Cardiac fibroblast (primary cell): ENCODE measurements at regions not wholly inside any gene's neighbourhood (a gene's known extent, or its start where the extent isn't known, plus 50 kb on each side); places are given as distances from the start of the nearest gene placed in this dataset.
A peak's percentile ranks its signal among the peaks of the same experiment; 100 is the strongest.

Experiments used
- DNase-seq, 2 donors: peaks; one replicate each; pipeline versions ENCODE4 v3.0.0 to v3.0.0-alpha.2; 2010; ENCODE audit warnings: low read depth in 2 of 2
- H3K4me3 ChIP-seq, 2 donors: replicated peaks in 1 of 2; 1 replicate in 1 of 2; 2 replicates in 1 of 2; pipeline ENCODE4 v1.5.1; 2011; ENCODE audit warnings: low read depth in 2 of 2, low read length in 2 of 2, mild to moderate bottlenecking in 2 of 2, moderate library complexity in 1 of 2
- TF ChIP-seq, protein P1 (sequence below): IDR thresholded peaks from one replicate; pipeline ENCODE4 v1.5.1; 2011; ENCODE audit warnings: low read depth, mild to moderate bottlenecking, low read length, inconsistent platforms

DNA sequence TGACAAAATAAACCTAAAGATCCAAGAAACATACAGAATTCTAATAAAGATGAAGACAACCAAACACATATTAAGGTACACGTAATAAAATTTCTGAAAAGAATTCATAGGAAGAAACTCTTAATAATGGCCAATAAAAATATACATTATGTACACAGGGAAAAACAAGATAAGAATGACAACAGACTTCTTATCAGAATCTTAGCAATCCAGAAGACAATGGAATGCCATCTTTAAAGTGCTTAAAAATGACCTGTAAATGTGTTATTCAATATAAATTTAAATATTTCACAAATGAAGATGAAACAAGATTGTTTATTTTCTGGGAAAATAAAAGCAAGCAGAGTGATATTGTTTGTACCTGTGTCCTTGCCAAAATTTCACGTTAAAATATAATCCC, 530.4 kb upstream of the PTBP2 start:
- no peak for DNase-seq
- no peak overlapping the region for H3K4me3 ChIP-seq
- TF ChIP-seq, protein P1, sequence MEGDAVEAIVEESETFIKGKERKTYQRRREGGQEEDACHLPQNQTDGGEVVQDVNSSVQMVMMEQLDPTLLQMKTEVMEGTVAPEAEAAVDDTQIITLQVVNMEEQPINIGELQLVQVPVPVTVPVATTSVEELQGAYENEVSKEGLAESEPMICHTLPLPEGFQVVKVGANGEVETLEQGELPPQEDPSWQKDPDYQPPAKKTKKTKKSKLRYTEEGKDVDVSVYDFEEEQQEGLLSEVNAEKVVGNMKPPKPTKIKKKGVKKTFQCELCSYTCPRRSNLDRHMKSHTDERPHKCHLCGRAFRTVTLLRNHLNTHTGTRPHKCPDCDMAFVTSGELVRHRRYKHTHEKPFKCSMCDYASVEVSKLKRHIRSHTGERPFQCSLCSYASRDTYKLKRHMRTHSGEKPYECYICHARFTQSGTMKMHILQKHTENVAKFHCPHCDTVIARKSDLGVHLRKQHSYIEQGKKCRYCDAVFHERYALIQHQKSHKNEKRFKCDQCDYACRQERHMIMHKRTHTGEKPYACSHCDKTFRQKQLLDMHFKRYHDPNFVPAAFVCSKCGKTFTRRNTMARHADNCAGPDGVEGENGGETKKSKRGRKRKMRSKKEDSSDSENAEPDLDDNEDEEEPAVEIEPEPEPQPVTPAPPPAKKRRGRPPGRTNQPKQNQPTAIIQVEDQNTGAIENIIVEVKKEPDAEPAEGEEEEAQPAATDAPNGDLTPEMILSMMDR = no peak

DNA sequence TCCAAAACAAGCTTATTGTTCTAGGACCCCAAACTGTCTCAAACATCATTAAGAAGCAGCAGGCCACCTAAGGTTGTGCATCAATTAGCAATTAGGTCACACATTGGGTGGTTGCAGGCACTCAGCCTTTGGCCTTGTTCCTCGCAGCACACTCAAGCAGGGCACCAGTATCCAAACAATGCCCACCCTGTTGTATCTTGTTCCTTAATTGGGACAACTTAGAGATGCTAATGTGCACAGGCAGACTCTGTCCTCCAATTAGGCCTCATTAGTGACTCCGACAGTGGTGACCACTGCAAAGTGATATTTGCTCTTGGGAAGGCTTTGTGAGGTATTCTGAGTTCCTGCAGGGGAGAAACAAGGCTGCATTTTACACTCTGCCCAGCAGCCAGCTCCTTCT, 515.1 kb upstream of the PTBP2 start:
- DNase-seq = no peak
- no peak overlapping the region for H3K4me3 ChIP-seq
- TF ChIP-seq, protein P1 = no peak

DNA sequence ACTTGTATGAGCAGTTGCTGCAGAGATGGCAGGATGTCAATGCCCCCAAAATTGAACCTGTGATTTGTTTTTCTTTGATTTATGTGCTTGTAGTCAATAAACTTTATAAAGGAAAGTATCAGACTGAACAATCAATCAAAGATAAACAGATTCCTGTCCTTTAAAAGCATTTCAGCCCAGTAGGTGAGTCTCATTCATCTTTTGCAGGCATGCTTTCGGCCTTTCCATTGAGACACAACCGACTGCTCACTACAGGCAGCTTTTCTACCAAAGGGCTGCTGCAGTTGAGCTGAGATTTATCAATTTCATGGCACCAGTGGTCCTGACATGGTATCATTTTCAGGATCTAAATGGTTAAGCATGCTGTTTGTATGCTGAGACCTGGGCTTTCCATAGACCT, 513.6 kb upstream of the PTBP2 start:
- no peak for DNase-seq
- H3K4me3 ChIP-seq = no peak overlapping the region
- TF ChIP-seq, protein P1 = no peak

- TF ChIP-seq, protein P1 = no peak
- no peak overlapping the region for H3K4me3 ChIP-seq
- DNase-seq = no peak
Observed at GRCh38 chr1:96208428-96208827, 513.2 kb upstream of the PTBP2 start.

- TF ChIP-seq, protein P1 = no peak
- no peak overlapping the region for H3K4me3 ChIP-seq
- no peak for DNase-seq
Observed at GRCh38 chr1:96210054-96210453, 511.5 kb upstream of the PTBP2 start.

DNA sequence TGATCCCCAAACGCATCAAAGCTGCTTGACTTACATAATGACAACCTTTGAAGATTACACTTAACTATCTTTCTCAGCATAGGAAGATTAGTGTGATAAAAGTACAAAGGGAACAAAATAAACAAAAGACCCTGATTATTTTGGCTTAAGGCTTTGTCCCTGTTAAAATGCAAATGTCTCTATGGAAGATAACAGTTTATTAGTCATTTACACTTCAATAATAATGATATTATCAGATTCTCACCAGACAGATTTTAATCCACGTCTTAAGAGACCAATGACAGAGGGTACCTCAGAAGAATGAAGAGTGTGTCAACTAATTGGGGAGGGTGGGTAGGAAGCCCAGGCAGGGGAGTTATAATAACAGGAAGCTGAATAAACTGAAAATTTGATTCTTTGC, 510.4 kb upstream of the PTBP2 start:
- no peak for DNase-seq
- TF ChIP-seq, protein P1 = no peak
- no peak overlapping the region for H3K4me3 ChIP-seq

- no peak overlapping the region for H3K4me3 ChIP-seq
- peak; percentile 14 to 51 for DNase-seq
- TF ChIP-seq, protein P1 = no peak
Observed at GRCh38 chr1:96214982-96215381, 506.6 kb upstream of the PTBP2 start.
